HG02870 (cell line): ENCODE measurements at regions not wholly inside any gene's neighbourhood (a gene's known extent, or its start where the extent isn't known, plus 50 kb on each side); places are given as distances from the start of the nearest gene placed in this dataset.

Experiments
- ATAC-seq: cut with Tn5 transposase; IDR thresholded peaks from one replicate; pipeline ENCODE4 v1.9.1; 2021; ENCODE audit warnings: mild to moderate bottlenecking, moderate library complexity; ENCODE audit not compliant: unreplicated experiment

- no peak for ATAC-seq
Measured at GRCh38 chr6:148081076-148081475, 261.6 kb upstream of the SASH1 start.

GRCh38 chr6:148082044-148082443 is 260.6 kb upstream of the SASH1 start:
- no peak for ATAC-seq

DNA sequence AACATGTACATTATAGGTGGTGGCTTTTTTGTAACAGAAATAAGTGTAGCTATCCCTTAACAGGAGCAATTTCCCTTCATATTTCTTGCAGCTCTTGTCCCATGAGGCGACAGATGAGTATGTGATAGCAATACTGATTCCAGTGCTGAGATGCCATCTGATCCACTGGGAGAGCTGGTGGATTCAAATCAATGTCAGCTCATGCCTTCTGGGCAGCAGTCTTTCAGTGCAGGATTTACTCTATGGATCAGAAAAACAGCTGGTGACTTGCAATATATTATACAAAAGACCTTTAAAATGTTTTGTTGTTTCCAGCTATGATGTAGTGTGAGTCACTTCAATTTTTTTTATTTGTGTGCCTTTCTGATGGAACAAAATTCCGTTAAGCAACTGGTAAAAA is 259.9 kb upstream of the SASH1 start:
- no peak for ATAC-seq

- no peak for ATAC-seq
Measured at GRCh38 chr6:148085631-148086331, 256.9 kb upstream of the SASH1 start.

DNA sequence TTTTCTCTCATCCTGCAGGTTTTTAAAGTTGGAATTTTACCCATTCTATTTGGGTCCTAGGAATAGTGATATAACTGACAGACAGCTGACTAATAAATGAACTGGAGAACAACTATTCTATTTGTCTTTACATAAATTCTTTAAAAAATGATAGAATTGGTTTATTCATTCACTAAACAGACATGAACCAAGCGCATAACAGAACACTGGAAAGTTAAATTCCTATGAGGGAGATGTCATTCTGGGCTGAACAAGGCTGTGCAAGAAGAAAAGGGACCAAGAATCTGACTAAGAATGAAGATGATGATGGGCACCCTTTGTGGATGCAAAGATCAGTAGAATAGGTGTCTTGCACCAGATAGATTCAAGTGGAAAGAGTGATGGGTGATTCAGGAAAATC is 256.3 kb upstream of the SASH1 start:
- ATAC-seq: no peak

DNA sequence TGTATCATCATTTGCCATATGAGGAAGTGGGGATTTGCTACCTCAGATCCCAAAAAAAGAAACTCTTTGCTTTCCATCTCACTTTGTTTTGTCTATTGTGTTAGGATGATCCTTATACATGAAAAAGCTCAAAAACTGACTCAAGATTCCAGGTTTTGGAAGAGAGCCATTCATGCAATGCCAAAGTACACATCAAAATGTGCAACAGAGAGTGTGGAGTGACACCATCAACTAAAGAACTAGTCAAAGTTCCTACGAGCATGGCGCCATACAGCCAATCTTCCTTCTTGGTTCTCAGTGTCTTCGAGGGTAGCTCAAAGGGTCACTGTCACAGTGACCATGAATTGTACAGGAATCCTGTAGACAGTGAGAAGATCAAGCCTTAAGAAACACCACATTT is 255.8 kb upstream of the SASH1 start:
- no peak for ATAC-seq

GRCh38 chr6:148087659-148088058 is 255.0 kb upstream of the SASH1 start:
- no peak for ATAC-seq

DNA sequence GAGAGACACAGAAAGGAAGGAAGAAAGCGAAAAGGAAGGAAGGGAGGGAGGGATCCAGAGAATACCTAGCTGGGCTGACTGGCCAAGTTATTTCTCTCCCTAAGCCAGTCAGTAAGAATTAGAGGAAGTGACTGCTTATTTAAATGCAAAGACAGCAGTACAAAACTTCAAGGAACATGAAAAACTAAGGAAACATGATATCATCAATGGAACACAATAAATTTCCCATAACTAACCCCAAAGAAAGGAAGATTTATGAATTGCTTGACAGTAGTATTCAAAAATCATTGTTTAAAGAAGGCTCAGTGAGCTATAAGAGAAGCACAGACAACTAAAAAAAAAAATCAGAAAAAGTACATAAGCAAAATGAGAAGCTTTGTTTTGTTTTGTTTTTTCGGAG is 252.3 kb upstream of the SASH1 start:
- no peak for ATAC-seq

DNA sequence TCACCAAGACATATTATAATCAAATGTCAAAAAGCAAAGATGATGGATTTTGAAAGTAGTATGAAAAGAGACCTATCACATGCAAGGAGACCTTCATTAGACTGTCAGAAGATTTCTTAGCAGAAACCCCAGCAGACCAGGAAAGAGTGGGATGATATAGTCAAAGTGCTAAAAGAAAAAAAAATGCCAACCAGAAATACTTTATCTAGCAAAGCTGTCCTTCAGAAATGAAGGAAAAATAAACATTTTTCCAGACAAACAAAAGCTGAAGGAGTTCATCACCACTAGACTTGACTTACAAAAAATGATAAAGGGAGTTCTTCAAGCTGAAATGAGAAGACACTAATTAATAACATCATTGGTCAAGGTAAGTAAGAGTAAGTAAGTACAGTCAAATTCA is 251.2 kb upstream of the SASH1 start:
- ATAC-seq: no peak

DNA sequence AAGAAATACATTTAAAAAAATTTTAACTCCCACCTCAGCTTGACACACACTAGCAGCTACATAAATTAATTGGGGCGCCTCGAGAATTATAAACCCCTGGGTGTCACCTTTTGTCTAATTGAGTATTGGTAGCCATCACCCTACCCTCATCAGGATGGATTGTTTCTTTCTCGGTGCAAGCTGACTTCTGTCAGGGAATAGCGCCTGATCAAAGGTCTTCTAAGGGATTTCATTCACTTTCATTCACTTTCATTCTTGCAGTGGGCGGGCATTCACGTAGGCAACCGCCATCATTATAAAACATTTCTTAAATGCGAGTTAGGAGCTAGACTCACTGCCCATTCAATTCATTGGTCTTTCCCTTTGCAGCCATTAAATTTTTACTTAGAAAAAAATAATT is 239.2 kb upstream of the SASH1 start:
- no peak for ATAC-seq

DNA sequence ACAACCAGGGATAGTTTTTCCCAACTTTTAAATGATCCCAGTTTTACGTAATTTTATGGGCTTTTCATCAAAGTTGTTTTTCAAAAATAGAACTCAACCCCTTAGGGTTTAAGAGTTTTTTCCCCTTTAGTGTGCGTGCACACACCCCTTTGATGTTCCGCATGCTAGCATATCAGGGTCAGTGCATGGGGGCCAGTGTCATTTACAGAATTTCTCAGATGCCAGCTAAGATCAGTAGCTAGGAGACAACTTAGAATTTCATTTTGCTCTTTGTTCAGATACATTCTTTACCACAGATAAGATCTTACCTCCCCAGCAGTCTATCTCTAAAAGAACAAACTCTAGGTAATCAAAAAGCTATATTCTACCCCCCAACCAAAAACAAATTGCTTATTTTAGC is 238.5 kb upstream of the SASH1 start:
- no peak for ATAC-seq

GRCh38 chr6:148105695-148106094 is 236.9 kb upstream of the SASH1 start:
- ATAC-seq: no peak

GRCh38 chr6:148107911-148108310 is 234.7 kb upstream of the SASH1 start:
- no peak for ATAC-seq

DNA sequence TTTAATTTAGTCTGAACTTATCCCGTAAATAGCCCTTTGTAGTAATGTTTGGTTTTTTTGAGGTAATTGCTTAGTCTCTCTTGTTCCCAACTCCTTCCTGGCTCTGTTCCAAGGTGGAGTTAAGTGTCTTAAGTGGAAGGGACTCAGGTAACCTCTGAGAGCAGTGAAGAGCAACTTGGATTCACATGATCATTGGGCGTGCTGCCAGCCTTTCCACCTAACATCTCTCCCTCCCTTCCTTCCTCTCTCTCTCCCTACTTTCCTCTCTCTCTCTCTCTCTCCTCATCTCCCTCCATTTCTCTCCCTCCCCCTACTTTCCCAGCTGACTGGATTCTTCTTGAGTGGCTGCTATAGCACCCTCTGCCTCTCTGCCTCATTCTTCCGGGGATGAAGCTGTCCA is 232.9 kb upstream of the SASH1 start:
- no peak for ATAC-seq

DNA sequence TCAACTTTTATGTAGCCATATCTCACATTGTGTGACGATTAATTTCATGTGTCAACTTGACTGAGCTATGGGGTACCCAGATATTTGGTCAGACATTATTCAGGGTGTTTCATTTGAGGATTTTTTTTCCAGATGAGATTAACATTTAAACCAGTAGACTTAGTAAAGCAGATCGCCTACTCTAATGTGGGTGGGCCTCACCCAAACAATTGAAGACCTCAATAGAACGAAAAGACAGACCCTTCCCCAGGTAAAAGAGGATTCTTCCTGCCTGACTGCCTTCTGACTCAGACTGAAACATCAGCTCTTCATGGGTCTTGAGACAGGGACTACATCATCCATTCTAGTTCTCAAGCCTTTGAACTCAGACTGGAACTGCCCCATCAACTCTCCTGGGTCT is 231.7 kb upstream of the SASH1 start:
- no peak for ATAC-seq

GRCh38 chr6:148112851-148113319 is 229.8 kb upstream of the SASH1 start:
- ATAC-seq: no peak

- ATAC-seq: no peak
Measured at GRCh38 chr6:148116001-148116400, 226.6 kb upstream of the SASH1 start.

- ATAC-seq: no peak
Measured at GRCh38 chr6:148118244-148118643, 224.4 kb upstream of the SASH1 start.

GRCh38 chr6:148128014-148128730 is 214.5 kb upstream of the SASH1 start:
- no peak for ATAC-seq

- no peak for ATAC-seq
Measured at GRCh38 chr6:148134592-148134991, 208.0 kb upstream of the SASH1 start.

- ATAC-seq: no peak
Measured at GRCh38 chr6:148136586-148136985, 206.1 kb upstream of the SASH1 start.

GRCh38 chr6:148137652-148138051 is 205.0 kb upstream of the SASH1 start:
- ATAC-seq: no peak

- ATAC-seq: no peak
Measured at GRCh38 chr6:148138573-148138972, 204.1 kb upstream of the SASH1 start.
